SIG-M5 treated with dmso at 0.1 percent for 504 hours (cell line): ENCODE measurements at regions not wholly inside any gene's neighbourhood (a gene's known extent, or its start where the extent isn't known, plus 50 kb on each side); places are given as distances from the start of the nearest gene placed in this dataset.
"Not testable (repeated sequence)": the region's sequence is repeated elsewhere in the genome, so short reads cannot be mapped to it uniquely, and the experiment has no call there.

Experiments
- DNase-seq: peaks from one replicate; lab custom pipeline; 2025; ENCODE audit not compliant: unreplicated experiment; lab: John Stamatoyannopoulos, UW

DNA sequence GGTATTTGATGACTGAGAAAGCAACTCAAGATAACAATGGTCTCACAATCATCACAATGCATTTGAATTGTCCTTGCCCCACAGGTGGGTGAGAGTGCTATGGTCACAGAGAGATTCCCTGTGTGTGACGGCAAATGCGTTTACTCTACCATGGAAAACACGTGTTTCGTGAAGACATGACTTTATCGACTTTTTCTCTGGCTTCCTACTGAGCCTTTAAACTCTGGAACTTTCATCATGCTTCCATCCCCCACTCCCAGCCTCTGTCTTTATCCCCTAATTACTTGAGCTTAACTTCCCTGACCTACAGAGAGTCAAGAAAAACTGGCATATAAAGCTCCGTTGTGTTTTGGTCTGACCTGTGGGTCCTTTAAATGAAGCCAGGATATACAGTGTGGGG is 414.1 kb upstream of the CLINT1 start:
- no peak for DNase-seq

DNA sequence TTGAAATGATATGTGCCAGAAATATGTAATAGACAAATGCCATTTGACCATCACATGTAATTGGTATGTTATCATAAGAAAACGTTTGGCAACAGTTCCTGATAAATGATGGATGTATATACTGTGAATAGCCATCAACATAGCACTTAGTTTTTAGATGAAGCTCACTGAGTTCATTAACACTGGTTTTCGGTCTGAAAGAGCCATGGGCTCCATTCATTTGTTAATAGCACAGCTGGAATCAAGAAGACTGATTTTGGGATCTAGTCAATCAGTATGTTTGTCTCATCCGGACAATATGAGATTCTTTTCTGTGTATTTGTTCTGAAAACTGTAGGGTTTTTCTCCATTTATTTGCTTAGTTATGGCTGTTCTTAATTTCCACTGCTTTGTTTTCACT is 413.5 kb upstream of the CLINT1 start:
- no peak for DNase-seq

- no peak for DNase-seq
These were observed 412.1 kb upstream of the CLINT1 start for GRCh38 chr5:158270996-158271554.

- no peak for DNase-seq
These were observed 409.3 kb upstream of the CLINT1 start for GRCh38 chr5:158268286-158268685.

DNA sequence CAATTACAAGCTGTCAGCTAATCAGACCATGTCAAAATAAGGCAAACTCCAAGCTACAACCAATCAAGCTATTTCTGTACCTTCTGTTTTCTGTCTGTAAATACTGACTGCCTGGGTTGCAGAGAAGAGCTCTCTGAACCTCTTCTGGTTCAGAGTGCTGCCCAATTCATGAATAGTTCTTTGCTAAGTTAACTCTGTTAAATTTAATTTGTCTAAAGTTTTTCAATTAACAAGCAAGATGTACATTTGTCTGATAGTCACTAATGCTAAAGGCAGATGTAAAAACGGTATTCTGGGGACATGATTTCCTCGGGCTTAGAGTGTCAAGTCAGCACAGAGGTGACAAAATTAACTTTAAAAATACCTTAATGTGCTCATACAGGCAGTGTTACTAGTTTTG is 408.3 kb upstream of the CLINT1 start:
- no peak for DNase-seq

GRCh38 chr5:158265931-158266700 is 407.2 kb upstream of the CLINT1 start:
- no peak for DNase-seq

- DNase-seq = no peak
These were observed 406.4 kb upstream of the CLINT1 start for GRCh38 chr5:158265346-158265745.

DNA sequence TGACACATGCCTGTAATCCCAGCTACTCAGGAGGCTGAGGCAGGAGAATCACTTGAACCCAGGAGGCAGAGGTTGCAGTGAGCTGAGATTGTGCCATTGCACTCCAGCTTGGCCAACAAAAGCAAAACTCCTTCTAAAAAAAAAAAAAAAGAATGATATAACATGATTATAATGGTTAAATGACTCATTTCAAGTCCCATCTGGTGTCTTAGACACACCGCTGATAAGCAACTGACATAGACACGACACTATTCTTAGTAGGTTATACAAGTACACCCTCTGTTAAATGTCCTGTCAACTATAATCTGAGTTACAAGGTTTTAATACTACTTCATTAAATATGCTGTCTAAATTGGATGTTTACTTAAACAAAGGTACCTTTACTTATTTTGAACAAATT is 405.3 kb upstream of the CLINT1 start:
- DNase-seq = no peak

GRCh38 chr5:158261674-158262367 is 402.9 kb upstream of the CLINT1 start:
- DNase-seq = no peak

GRCh38 chr5:158256096-158256495 is 397.2 kb upstream of the CLINT1 start:
- DNase-seq = no peak

GRCh38 chr5:158255609-158256008 is 396.7 kb upstream of the CLINT1 start:
- no peak for DNase-seq

GRCh38 chr5:158246661-158247060 is 387.7 kb upstream of the CLINT1 start:
- no peak for DNase-seq

GRCh38 chr5:158245513-158245912 is 386.6 kb upstream of the CLINT1 start:
- DNase-seq = no peak

DNA sequence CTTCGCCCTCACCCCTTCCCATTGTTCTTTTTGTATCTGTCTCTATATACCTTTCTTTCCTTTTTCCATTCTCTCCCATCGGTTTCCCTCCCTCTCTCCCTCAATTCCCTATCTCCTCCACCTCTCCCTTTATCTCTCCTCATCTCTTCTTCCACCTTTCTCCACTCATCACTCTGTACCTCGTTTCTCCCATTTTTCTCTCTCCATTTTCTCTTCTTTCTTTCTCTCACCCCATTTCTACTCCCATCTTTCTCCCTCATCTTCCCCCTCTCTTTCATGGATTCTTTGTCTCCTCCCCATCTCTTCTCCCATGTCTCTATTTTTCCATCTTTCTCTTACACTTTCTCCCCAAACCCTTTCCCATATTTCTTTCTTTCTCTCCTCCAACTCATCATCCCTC is 385.9 kb upstream of the CLINT1 start:
- DNase-seq = no peak

DNA sequence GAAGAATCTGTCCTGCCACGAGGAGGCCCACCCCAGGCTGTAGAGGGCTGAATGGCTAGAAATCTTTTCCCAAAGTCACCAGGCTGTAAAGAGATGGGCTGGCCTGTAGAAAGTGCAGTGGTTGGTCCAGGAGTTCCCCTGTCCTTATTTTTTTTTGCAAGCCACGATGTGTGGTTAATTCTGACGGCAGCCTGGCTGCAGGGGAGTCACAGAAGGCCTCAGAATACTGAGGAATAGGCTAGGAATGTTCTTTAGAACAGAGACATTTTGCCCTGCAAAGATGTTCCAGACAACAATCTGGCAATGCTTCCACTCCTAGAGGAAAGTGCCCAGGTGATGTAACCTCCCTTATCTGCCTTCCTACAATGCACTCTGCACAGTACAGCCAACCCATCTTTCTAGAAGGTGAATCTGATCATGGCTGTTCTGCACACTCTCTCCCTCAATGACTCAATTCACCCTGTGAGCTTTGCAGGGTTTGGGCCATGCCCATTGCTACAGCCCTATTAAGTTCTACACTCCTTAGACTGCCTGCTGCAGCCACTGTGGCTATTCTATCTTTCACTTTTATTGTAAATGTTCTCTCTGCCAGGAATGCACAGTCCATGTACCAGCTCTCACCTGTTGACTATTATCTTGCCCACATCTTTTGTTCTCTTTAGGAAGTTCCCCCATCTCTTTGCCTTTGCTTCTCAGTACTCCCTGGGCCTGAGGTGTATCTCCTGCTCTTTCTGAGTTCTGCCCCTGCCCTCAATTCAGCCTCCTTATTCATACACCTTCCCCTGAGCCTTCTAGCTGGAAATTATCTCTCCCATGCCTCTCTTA is 377.8 kb upstream of the CLINT1 start:
- DNase-seq = no peak

GRCh38 chr5:158235159-158235547 is 376.2 kb upstream of the CLINT1 start:
- no peak for DNase-seq

- no peak for DNase-seq
These were observed 375.6 kb upstream of the CLINT1 start for GRCh38 chr5:158234323-158235158.

DNA sequence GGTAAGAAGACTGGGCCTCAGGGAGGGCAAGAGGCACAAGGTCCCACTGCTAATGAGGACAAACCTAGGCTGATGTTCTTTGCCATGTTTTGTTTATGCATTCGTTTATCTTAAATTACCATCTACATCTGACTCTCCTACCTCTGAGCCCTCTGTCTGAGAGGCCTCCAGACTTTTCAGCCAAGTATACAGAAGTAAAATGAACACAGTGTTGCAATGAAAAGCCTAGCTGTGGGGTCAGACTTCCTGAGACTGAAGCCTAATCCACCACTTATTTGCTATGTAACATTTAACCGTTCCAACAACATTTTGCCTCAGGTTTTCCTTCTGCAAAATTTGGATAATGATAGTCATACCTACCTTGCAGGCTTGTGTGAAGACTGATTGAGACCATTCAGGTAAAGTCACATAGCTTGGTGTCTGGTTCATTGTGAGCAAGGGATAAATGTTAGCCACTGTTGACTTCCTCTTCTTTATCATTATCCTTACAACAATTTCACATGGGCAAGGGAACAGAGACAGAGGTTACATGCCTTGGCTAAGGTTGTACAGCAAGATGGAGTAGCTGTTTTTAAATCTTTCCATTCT is 374.9 kb upstream of the CLINT1 start:
- no peak for DNase-seq

GRCh38 chr5:158227314-158227713 is 368.4 kb upstream of the CLINT1 start:
- not testable (repeated sequence) for DNase-seq

GRCh38 chr5:158226496-158226895 is 367.6 kb upstream of the CLINT1 start:
- DNase-seq = no peak
